ENCODE measurements at regions not wholly inside any gene's neighbourhood (a gene's known extent, or its start where the extent isn't known, plus 50 kb on each side); places are given as distances from the start of the nearest gene placed in this dataset.
"Not testable (repeated sequence)": the region's sequence is repeated elsewhere in the genome, so short reads cannot be mapped to it uniquely, and the experiment has no call there.

GRCh38 chr2:17362956-17363355 is 155.3 kb downstream of the RAD51AP2 start:
- no peak for DNase-seq
- in situ Hi-C loops (cut with HindIII; ENCODE audit: low pct_ligation_motif_present, low sequenced_read_pairs) = no loop called here
- no peak for TF ChIP-seq CTCF (IDR thresholded peaks at IDR 0.05; ENCODE audit: low read depth, low read length, missing control alignments)

GRCh38 chr2:17355608-17356329 is 162.5 kb downstream of the RAD51AP2 start:
- H3K36me3 ChIP-seq (replicated peaks) = no peaks in the 10 kb centered on the region
- no peak overlapping the region for H3K4me3 ChIP-seq (ENCODE audit: low read depth, low read length)
- no peaks in the 10 kb centered on the region for H3K27me3 ChIP-seq (replicated peaks)
- no peak overlapping the region for H3K27ac ChIP-seq
- DNase-seq = no peak
- in situ Hi-C loops (cut with HindIII; ENCODE audit: low pct_ligation_motif_present, low sequenced_read_pairs) = no loop called here
- TF ChIP-seq CTCF (IDR thresholded peaks at IDR 0.05; ENCODE audit: low read depth, low read length, missing control alignments) = no peak

More at GRCh38 chr2:17362956-17363355, 155.3 kb downstream of the RAD51AP2 start:
- no peak overlapping the region for H3K27ac ChIP-seq
- H3K4me3 ChIP-seq (ENCODE audit: low read depth, low read length) = no peak overlapping the region
- no peaks in the 10 kb centered on the region for H3K36me3 ChIP-seq (replicated peaks)
- no peaks in the 10 kb centered on the region for H3K27me3 ChIP-seq (replicated peaks)

GRCh38 chr2:17353263-17353662 is 165.0 kb downstream of the RAD51AP2 start:
- no peak for TF ChIP-seq CTCF (IDR thresholded peaks at IDR 0.05; ENCODE audit: low read depth, low read length, missing control alignments)
- Histone ChIP-seq H3K27me3 (replicated peaks) (no peaks in the 10 kb centered on the region), H3K4me3 (ENCODE audit: low read depth, low read length) (no peak overlapping the region), H3K36me3 (replicated peaks) (no peaks in the 10 kb centered on the region), H3K27ac (no peak overlapping the region)
- in situ Hi-C loops (cut with HindIII; ENCODE audit: low pct_ligation_motif_present, low sequenced_read_pairs) = no loop called here
- no peak for DNase-seq

GRCh38 chr2:17342692-17343091 is 175.5 kb downstream of the RAD51AP2 start:
- H3K27ac ChIP-seq; H3K36me3 ChIP-seq (replicated peaks); in situ Hi-C loops (cut with HindIII; ENCODE audit: low pct_ligation_motif_present, low sequenced_read_pairs): not testable (repeated sequence)

GRCh38 chr2:17337507-17337906 is 180.7 kb downstream of the RAD51AP2 start:
- no peak for TF ChIP-seq CTCF (IDR thresholded peaks at IDR 0.05; ENCODE audit: low read depth, low read length, missing control alignments)
- no peaks in the 10 kb centered on the region for H3K36me3 ChIP-seq (replicated peaks)
- in situ Hi-C loops (cut with HindIII; ENCODE audit: low pct_ligation_motif_present, low sequenced_read_pairs) = no loop called here

More at GRCh38 chr2:17342692-17343091, 175.5 kb downstream of the RAD51AP2 start:
- DNase-seq; H3K27me3 ChIP-seq (replicated peaks); H3K4me3 ChIP-seq (ENCODE audit: low read depth, low read length): not testable (repeated sequence)

GRCh38 chr2:17336458-17336857 is 181.8 kb downstream of the RAD51AP2 start:
- no peak for DNase-seq
- Histone ChIP-seq H3K27ac (no peak overlapping the region), H3K4me3 (ENCODE audit: low read depth, low read length) (no peak overlapping the region), H3K27me3 (replicated peaks) (no peaks in the 10 kb centered on the region), H3K36me3 (replicated peaks) (no peaks in the 10 kb centered on the region)
- in situ Hi-C loops (cut with HindIII; ENCODE audit: low pct_ligation_motif_present, low sequenced_read_pairs) = no loop called here
- TF ChIP-seq CTCF (IDR thresholded peaks at IDR 0.05; ENCODE audit: low read depth, low read length, missing control alignments) = no peak

More at GRCh38 chr2:17337507-17337906, 180.7 kb downstream of the RAD51AP2 start:
- Histone ChIP-seq H3K27ac (no peak overlapping the region), H3K4me3 (ENCODE audit: low read depth, low read length) (no peak overlapping the region), H3K27me3 (replicated peaks) (no peaks in the 10 kb centered on the region)
- DNase-seq = no peak

Data from brain microvascular endothelial cell (primary cell).